Bone marrow (tissue), 2 donors: ENCODE measurements at regions not wholly inside any gene's neighbourhood (a gene's known extent, or its start where the extent isn't known, plus 50 kb on each side); places are given as distances from the start of the nearest gene placed in this dataset.

Experiments
- DNase-seq, 2 donors: peaks; one replicate each; lab custom pipeline; 2025; lab: John Stamatoyannopoulos, UW

DNA sequence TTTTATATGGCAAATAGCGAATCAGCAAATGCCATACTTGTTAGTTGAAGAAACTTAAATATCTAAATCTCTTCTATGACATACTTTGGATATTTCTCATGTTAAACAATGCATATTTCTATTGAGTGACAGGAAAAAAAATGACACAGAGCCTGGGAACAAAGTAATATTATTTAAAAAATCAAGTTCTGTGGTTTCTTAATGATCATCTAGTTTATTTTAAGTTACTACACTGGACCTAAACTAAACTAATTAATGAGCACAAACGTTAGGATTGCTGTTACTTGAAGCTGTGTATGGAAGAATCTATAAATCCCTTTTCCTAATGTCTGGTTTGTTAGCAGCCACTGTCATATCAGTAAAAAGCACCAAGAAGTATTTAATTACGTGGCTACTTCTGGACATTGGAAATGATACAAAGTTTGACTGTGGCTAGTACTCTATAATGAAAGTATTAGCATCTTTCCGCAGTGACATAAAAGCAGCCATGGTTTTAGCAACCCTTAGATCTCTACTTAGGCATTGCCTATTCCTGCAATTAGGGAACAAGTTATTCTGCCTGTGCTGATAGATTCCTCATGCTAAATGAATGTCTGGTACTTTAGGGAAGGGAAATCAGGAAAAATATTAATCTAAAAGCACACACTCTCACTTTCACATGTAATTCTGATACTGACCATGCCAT, 981.7 kb upstream of the B3GALT2 start:
- DNase-seq: no peak

DNA sequence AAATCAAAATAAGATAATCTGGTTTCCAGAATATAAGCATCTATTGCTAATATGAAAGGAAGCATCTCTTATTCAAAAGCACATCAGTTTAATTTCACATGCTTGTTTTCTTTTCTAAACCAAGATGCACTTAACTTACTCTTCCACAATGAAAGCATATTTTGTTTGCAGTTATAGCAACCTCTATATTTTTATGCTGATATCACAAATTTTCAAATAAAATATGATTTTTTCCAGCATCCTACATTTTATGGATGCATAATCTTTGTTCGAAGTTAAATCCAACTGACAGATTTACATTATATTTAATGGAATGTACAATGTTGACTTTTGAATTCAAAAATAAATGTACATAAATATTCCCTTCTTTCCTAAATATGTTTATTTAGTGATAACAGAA, 978.3 kb upstream of the B3GALT2 start:
- no peak for DNase-seq

DNA sequence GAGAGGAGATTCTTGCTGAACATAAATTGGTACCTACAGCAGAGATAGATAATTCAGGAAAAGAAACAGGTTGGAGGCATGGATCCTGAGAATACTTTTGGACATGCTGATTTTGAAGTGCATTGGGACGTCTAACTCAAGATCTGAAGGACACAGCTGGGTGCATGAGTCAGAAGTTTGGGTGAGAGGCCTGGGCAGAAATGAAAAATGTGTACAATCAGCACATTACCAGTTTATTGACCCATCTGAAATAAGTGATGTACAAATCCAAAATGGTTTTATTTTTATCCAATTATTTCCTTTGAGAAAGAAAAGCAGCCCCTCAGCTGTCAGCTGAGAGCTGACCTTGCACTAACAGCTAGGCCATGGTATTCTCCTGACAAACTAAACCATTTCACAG, 975.2 kb upstream of the B3GALT2 start:
- DNase-seq: no peak

DNA sequence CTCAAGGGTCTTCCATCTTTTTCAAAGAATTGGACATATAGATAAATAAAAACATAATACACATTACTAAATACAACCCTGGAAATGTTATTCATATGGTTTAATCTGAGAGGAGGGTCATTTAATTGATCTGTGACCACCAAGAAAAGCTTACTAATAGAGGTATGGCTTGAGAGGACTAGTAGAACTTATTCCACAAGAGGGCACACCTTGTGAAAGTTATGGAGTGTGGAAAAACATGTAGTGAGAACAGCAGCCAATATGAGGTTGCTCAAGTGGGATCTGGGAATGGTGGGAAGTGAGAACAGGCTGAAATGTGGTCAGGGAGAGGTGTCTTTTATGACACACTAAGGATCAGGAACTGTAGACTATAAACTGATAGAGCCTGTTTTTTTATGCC, 973.5 kb upstream of the B3GALT2 start:
- DNase-seq: no peak

DNA sequence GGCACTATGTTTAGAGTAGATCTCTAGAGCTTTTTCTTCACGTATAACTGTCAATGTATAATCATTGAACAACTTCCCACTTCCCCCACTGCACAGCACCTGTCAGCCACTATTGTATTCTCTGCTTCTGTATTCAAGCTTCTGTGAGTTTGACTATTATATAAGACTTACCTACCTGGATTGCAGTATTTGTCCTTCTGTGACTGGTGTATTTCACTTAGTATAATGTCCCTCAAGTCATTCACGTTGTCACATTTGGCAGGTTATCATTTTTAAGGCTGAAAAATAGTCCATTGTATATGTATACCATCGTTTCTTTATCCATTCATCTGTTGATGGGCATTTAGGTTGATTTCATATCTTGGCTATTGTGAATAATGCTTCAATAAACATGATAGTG, 969.5 kb upstream of the B3GALT2 start:
- DNase-seq: no peak

DNA sequence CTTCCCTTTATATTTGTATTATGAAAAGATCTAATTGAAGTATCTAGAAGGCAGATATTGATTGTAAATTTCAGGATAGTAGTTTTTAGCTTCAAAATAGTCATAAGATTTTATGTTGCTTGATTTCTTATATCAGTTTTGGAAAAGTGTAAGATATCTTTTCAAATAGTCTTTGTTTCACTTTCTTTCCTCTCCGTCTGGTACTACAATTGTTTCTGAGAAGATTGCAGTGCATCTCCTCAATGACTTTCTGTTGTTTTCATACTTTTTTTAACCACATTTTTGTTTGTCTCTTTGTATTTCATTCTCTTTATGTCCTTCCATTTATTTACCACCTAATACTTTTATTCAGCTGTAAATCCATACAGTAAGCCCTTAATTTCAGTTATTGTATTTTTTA, 964.6 kb upstream of the B3GALT2 start:
- DNase-seq: no peak

DNA sequence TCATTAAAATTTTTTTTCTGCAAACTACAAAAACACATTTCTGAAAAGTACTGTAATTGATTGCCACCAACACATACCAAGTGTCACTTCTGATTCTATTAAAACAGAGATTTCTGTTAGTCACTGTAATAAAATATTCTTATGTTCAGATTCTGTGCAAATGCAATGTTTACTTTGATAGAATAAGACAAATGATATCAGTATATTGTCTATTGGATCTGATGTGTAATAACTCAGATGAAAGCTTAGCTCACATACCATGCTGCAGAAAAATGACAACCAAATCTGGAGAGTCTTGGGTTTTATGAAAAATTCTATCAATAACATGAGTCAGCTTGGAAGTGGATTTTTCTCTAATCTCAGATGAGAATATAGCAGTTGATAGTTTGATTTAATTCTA, 963.8 kb upstream of the B3GALT2 start:
- no peak for DNase-seq

DNA sequence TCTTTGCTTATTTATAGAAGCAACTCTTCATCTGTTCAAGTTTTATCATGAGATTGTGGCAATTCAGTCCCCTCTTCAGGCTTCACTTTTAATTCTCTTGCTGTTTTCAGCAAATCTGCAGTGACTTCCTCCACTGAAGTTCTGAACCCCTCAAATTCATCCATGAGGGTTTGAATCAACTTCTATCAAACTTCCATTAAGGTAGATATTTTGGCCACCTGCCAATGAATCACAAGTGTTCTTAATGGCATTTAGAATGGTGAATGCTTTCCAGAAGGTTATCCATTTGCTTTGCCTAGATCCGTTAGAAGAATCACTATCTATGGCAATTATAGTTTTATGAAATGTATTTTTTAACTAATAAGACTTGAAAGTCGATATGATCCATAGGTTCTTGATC, 946.7 kb upstream of the B3GALT2 start:
- no peak for DNase-seq

DNA sequence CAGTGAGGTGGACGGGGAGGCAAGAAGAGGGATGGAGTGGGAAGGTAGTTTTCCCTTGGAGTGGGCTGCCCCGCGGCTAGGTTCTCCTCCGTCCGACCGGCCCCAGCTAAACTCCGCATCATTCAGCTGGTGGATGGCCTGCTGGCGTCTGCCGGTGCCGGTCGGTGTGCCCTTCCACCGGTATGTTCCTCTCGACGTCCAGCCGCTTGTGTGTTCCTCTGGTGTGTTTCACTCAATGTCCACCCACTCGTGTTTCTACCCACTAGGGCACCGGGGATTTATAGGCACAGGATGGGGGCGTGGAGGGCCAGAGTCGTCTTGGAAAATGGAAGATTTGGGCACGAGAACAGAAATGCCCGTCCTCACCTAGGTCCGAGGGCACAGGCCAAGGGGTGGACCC, 931.7 kb upstream of the B3GALT2 start:
- no peak for DNase-seq

DNA sequence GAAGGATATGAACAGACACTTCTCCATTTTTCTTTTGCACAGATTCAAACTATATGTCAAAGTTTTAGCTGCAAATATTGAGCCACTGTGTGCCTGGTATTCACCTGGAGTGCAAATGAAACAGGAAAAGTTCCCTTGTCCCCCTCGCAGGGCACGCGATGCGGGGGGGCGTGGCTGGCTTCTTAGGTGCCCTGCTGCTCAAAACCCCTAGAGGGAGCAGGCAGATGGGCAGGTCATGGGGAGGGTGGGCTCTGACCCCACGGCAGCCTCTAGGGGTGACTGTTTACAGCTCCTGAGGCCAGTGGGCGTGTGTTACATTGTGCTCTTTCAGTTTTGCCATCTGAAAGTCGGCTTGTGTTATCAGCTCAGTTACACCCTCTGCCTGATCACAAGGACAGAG, 931.2 kb upstream of the B3GALT2 start:
- no peak for DNase-seq

DNA sequence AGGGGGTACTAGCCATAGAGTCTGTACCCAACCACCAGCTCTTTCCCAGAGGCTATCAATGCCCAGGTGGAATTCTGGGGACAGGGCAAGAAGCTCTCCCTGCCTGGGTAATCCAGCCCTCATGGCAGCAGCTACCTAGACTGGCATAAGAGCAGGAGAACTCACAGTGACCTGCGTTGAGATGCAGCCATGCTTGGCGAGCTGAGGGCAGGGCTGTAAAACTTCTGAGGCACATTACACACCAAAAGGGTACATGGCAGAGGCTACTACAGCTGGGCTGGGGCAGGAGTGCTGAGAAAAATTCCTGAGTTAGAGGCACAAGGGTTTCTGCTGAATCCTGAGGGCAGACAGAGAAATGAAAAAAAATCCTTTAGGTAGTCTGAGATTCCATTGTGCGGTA, 927.9 kb upstream of the B3GALT2 start:
- DNase-seq: no peak

DNA sequence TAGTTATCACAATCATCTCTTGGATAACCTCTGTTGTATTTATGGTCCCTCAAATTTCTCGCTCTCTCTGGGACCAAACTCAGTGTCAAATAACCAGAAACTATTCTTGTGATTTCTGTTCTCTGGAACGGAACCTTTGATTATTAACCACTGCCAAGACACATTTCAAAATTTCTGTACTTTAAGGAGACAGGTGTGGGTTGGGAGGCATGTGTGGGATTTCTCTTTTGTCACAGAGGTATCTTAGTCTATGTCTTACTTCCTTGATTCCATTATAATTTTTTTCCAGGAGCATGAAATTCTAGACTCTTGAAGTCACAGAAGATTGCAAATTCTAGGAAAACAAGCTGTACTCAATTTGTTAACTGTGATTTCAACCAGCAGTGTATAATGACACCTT, 919.0 kb upstream of the B3GALT2 start:
- DNase-seq: no peak

DNA sequence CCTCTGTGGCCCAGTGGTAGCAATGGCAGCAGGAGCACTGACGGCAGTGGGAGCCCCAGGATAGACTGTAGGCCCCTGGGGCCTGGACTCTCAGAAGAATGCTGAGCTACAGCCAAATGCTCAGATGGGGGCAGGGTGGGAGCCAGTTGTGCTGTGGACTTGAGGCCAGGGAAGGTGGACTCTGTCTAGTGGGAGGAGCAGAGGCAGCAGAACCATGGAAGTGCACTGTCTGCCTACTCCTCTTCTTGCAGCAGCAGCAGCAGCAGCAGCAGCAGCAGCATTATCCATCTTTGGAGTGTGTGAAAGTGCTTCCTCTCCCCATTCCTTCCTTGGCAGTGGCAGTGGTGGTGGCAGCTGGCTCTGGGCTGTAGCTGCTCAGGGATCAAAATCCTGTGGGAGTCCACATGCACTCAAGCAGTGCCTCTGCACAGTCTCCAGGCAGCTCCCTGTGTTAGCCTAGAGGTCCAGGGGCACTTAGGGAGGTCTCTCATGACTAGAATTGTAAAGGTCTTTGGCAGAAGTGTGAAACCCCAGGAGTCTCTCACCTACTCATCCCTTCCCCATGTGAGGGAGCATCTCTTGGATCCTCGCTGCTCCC, 917.9 kb upstream of the B3GALT2 start:
- DNase-seq: no peak

DNA sequence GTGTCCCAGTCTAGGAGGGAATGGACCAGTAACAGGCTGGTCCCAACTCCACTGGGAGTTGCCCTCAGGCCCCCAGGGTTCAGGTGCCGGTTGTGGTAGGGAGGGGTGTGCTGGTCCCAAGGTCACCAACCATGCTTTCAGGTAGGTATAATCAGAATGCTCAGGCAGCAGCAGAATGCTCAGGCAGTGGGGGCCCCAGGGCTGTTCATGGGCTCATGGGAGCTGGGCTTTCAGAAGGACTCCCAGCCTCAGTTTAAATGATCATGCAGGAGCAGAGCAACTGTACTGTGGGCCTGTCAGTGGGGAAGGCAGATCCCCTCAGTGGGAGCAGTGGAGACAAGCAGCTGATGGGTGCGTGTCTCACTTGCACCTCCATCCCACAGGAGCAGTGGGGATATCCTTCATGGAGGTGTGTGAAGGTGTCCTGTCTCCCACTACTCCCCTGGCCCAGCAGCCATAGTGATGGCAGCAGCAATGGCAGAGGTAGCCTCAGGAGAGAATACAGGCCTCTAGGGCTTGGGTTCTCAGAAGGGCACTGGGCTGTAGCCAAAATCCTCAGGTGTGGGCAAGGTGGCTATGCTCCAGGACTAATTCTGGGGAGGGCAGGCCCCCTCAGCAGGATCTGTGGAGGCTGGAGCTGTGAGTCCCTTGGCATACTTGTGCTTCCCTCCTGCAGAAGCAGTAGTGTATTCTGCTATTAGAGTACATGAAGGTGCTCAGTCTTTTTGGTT, 917.3 kb upstream of the B3GALT2 start:
- DNase-seq: no peak

DNA sequence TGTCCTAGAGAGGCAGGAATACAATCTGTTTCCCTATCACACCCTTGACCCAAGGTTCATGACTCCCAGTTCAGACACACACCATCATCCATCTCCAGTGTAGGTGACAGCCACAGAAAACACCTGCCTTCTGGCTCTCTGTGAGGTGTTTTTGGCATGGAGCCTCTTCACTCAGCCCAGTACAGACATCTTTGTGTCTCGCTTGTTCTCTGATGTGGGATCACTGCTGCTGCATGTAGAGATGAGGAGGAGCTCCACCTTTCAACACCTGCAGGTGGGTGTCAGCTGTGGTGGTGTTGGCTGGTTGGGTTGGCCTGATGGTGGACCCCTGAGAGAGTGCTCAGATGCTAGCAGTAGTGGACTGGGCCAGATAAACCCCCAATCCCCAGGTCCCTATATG, 916.7 kb upstream of the B3GALT2 start:
- DNase-seq: no peak

DNA sequence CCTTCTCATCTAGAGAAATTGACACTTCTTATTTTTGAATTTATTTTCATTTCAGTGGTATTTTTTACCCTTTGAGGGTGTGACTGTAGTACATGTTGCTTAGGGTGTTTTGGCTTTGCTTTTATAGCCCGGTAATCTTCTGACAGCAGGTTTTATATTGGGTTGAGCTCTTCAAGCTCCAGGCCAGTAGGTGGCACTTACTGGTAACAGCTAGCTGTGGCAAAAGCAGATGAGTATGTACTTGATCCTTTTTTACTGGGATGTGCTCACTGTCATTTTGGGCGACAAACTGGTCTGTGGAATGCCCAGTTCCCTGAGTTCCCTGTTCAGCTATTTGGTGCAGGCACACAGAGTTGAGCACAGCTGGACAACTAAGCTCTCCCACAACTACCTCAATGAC, 916.2 kb upstream of the B3GALT2 start:
- DNase-seq: no peak

DNA sequence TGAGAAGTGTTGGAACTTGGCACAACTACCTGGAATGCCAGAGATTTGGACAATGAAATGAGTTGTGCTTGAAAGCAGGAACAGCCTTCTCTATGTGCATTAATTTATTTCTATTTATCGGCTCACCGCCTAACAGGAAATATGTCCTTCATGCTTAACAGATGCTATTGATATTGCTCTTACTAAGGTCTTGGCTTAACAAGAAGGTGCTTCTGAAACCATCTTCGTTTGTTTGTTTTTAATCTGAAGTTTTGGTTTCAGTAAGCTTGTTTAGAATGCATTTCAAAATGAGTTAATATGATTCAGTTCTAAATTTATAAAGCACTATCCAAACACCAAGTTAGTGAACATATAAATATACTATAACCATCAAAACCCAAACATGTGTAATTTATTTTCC, 898.3 kb upstream of the B3GALT2 start:
- no peak for DNase-seq

DNA sequence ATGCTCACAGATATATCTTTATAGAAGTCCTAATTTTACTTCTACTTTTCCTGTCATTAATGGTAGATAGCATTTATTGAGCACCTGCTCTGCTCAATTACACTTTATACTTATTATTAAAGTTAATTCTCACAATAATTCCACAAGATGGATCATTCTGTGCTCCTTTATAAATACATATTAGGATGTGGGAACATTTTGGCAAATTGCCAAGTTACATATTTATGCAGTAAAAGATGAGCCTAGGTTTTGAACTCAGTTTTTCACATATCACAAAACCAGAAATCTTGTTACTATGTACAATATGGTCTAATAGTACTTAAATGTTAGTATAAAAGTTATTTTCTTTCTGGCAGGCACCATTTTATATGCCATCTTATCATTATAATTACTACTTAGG, 895.0 kb upstream of the B3GALT2 start:
- no peak for DNase-seq

DNA sequence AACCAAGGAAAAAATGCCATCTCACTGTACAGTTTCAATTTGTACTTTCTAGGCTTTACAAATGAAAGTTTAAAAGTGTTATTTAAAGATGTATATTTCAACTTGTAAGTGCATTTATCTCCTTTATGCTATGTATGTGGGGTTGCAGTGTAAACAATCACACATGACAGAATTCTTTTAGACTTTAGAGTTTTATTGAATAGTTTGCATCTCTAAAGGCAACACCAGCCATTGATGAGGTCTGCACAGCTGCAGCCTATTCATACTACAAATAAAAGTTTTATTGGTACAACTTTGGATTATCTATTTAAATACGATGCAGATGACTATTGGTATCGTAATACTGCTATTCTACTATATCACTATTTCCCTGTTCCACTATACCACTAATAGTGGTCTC, 894.4 kb upstream of the B3GALT2 start:
- no peak for DNase-seq

DNA sequence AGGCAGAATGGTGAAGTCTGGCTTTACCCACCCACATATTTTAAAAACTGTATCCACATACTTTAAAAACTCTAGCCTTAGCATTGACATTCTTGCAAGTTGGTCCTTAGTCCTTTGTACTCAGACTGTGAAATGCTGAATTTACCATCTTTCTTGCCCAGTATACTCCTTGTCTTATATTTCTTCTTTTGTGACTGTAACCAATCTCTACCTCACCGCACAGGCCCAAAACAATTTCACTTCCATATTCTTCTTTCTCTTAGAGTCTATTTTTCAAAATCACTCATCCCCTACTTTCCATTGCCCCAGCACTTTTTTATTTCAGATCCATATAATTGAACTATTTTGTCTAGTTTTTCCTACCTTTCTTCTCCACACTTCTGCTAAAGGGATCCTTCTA, 892.4 kb upstream of the B3GALT2 start:
- no peak for DNase-seq

DNA sequence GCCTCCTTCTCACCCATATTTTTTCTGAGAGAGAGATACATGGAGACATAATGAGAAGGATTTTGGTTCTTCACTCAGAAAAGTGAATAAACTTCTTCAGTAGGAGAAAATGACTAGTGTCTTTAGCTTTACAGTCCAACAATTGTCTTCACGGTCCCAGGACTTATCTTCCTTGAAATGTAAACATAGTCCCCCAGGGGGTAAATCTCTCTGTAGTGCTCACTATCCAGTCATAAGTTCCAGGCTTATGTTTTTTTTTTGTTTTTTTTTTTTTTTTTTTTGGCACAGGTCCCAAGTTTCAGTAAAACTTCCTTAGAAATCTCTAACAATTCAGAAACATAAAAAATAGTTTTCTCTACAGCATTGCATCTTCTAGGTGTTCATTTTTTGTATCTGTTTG, 890.2 kb upstream of the B3GALT2 start:
- DNase-seq: no peak

DNA sequence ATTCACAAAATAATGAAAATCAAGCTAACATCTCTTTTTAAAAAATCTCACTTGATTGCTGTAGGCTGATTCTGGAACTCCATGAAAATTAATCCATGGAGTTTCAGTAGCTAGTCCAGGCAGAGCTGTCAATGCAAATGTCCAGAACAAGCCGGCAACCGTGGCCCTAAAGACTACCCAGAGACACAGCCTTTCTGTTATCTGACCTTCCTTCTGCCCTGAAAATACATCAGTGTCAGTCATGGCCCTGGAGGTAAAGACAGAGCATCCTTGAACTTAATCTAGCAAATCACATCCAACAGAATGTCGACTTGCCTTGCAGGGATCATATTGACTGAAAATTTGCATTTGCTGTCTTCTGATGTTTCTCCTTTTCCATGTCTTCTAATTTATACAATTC, 887.4 kb upstream of the B3GALT2 start:
- no peak for DNase-seq

DNA sequence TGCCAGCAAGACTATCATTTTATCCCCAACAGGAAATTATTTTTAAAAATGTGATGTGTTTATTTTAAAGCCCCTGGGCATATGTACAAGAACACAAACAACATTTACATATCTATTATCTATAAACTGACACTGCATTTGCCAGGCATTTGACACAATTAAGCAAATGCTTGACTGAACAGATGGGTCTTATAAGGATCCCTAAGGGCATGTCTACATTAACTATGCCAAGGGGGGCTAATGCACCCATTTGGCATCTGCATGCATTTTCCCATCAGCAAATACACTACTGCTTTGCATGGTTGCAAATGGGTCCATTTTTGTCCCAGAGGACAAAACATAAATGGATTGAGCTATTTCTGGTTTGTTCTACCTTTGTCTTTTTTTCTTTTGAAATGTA, 884.8 kb upstream of the B3GALT2 start:
- no peak for DNase-seq

DNA sequence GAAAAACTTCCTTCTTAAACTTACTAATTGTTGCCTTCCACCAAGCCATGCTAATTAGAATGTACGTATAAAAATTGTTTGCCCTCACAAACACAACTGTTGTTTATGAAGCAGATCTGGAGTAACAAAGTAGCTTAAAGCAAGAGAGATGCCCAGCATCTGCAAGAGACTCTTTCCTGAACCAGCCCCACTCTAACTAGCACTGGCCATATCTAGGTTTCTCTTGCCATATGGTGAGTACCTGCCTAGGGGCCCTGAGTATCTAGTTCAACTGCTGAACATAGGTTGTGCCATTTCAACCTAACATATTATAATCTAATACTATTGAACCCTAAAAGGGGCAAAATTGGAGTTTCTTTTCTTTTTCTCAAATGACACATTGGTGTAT, 883.4 kb upstream of the B3GALT2 start:
- no peak for DNase-seq
